PC-9 (cell line): ENCODE measurements at regions not wholly inside any gene's neighbourhood (a gene's known extent, or its start where the extent isn't known, plus 50 kb on each side); places are given as distances from the start of the nearest gene placed in this dataset.

ENCODE experiments used
- BruUV-seq: library from RNA; stranded (reverse); fragments of 400-500 nt; replicated peaks from 2 replicates; lab custom pipeline; 2021; lab: Mats Ljungman, UMichigan
- CTCF ChIA-PET: fragments of 300-600 bp; sonication (Branson Sonifier 250); formaldehyde crosslinking; loops from one replicate; lab custom pipeline; 2022; ENCODE audit warnings: antibody characterized with exemption; lab: Charles Lee
- POLR2A ChIA-PET: fragments of 300-600 bp; sonication (Branson Sonifier 250); formaldehyde crosslinking; loops from one replicate; lab custom pipeline; 2022; ENCODE audit warnings: antibody characterized with exemption; ENCODE audit not compliant: unreplicated experiment; lab: Charles Lee
- DNase-seq, 2 experiments: peaks; one replicate each; pipeline versions ENCODE4 v3.0.0 to v3.0.0-alpha.2; 2015 to 2022; ENCODE audit warnings: mixed read lengths in 1 of 2
- H2AFZ ChIP-seq: fragments of 200-600 bp; sonication (generic); 2 replicates; pipeline ENCODE4 v1.8.1; 2017; ENCODE audit warnings: antibody characterized with exemption
- H3F3A ChIP-seq: fragments of 200-600 bp; sonication (generic); 2 replicates; pipeline ENCODE4 v1.8.1; 2017; ENCODE audit warnings: antibody characterized with exemption, mild to moderate bottlenecking, low read depth; ENCODE audit not compliant: insufficient read depth
- H3K27ac ChIP-seq: fragments of 200-600 bp; sonication (generic); 2 replicates; pipeline ENCODE4 v1.6.1; 2016; ENCODE audit warnings: mixed run types
- H3K27me3 ChIP-seq: fragments of 200-600 bp; sonication (generic); 2 replicates; pipeline ENCODE4 v1.6.1; 2016; ENCODE audit warnings: low read depth, mixed run types; ENCODE audit not compliant: insufficient read depth
- H3K36me3 ChIP-seq: fragments of 200-600 bp; sonication (generic); 2 replicates; pipeline ENCODE4 v1.6.1; 2016; ENCODE audit warnings: low read depth, mixed run types
- H3K4me1 ChIP-seq: fragments of 200-600 bp; sonication (generic); replicated peaks from 2 replicates; pipeline ENCODE4 v1.6.1; 2016; ENCODE audit warnings: mixed run types; ENCODE audit not compliant: insufficient read depth
- H3K4me2 ChIP-seq: fragments of 200-600 bp; sonication (generic); 2 replicates; pipeline ENCODE4 v1.6.1; 2017; ENCODE audit warnings: mixed run types
- H3K4me3 ChIP-seq: fragments of 200-600 bp; sonication (generic); 2 replicates; pipeline ENCODE4 v1.6.1; 2016; ENCODE audit warnings: mixed run types
- H3K79me2 ChIP-seq: fragments of 200-600 bp; sonication (generic); 2 replicates; pipeline ENCODE4 v1.6.1; 2017; ENCODE audit warnings: low read depth, mixed run types
- H3K9me2 ChIP-seq: fragments of 200-600 bp; sonication (generic); 2 replicates; pipeline ENCODE4 v1.8.1; 2017; ENCODE audit warnings: mild to moderate bottlenecking; ENCODE audit not compliant: insufficient read depth
- H3K9me3 ChIP-seq: fragments of 200-600 bp; sonication (generic); 2 replicates; pipeline ENCODE4 v1.8.1; 2016; ENCODE audit warnings: low read depth; ENCODE audit not compliant: insufficient read depth
- H4K20me1 ChIP-seq: fragments of 200-600 bp; sonication (generic); 2 replicates; pipeline ENCODE4 v1.8.1; 2017; ENCODE audit not compliant: insufficient read depth
- CTCF ChIP-seq: fragments of 200-600 bp; sonication (generic); conservative IDR thresholded peaks from 2 replicates; pipeline ENCODE4 v1.6.1; 2017; ENCODE audit warnings: mixed run types, antibody characterized with exemption, mild to moderate bottlenecking, moderate library complexity
- EZH2 ChIP-seq: fragments of 200-600 bp; sonication (generic); IDR thresholded peaks from 2 replicates; pipeline ENCODE4 v1.8.0; 2017; ENCODE audit warnings: antibody characterized with exemption, low read depth
- intact Hi-C: fragments of 100-400 bp; cut with micrococcal nuclease; formaldehyde crosslinking; loops from one replicate; pipeline ENCODE4 v1.10.0; 2022; ENCODE audit not compliant: unreplicated experiment

DNA sequence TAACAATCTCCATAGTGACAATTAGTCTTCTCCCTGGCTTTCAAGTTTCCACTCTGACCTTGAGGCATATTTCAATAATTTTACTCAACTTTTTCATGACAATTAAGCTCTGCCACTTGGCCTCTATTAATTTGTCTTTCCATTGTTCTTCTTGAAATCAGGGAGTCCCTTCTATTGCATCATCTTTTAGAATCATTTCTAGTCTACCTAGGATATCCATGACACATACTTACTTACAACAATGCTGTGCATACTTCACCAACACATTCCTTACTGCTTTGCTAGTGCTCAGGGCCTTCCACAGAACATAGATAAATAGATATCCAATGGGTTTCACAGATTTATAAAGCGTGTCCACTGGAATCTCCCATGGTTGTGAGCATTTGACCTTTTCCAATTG is 331.5 kb upstream of the LRP1B start:
- ChIA-PET CTCF (no interaction called here), POLR2A (no interaction called here)
- Histone ChIP-seq H3K9me2 (no peaks in the 10 kb centered on the region), H3K79me2 (no peaks in the 10 kb centered on the region), H3K4me3 (no peak overlapping the region), H3K36me3 (no peaks in the 10 kb centered on the region), H3K4me1 (no peaks in the 10 kb centered on the region), H3K27ac (no peak overlapping the region), H3K4me2 (no peak overlapping the region), H3K27me3 (no peaks in the 10 kb centered on the region), H2AFZ (no peak overlapping the region; the same call in 1 of the 2 replicates), H3K9me3 (no peaks in the 10 kb centered on the region), H3F3A (no peaks in the 10 kb centered on the region), H4K20me1 (no peaks in the 10 kb centered on the region)
- TF ChIP-seq EZH2 (no peak), CTCF (no peak)
- no TSS peak for BruUV-seq
- intact Hi-C loops, result no loop called here
- no peak for DNase-seq

- Histone ChIP-seq H4K20me1 (no peaks in the 10 kb centered on the region), H3F3A (no peaks in the 10 kb centered on the region), H3K27ac (no peak overlapping the region), H3K9me3 (no peaks in the 10 kb centered on the region), H2AFZ (no peak overlapping the region), H3K9me2 (no peaks in the 10 kb centered on the region), H3K27me3 (no peaks in the 10 kb centered on the region), H3K4me2 (no peak overlapping the region), H3K4me1 (no peaks in the 10 kb centered on the region), H3K4me3 (no peak overlapping the region), H3K36me3 (no peaks in the 10 kb centered on the region), H3K79me2 (no peaks in the 10 kb centered on the region)
- TF ChIP-seq CTCF (no peak), EZH2 (no peak)
- intact Hi-C loops, result no loop called here
- no TSS peak for BruUV-seq
- ChIA-PET POLR2A (no interaction called here), CTCF (no interaction called here)
- DNase-seq, result no peak
These were observed 314.8 kb upstream of the LRP1B start for GRCh38 chr2:142445551-142446072.

GRCh38 chr2:142445023-142445422 is 314.2 kb upstream of the LRP1B start:
- TF ChIP-seq EZH2, result no peak
- no peak for DNase-seq
- no peaks in the 10 kb centered on the region for H3K9me2 ChIP-seq
- no peaks in the 10 kb centered on the region for H3F3A ChIP-seq
- no peak overlapping the region for H3K27ac ChIP-seq
- no peaks in the 10 kb centered on the region for H3K9me3 ChIP-seq
- no peak overlapping the region for H3K4me2 ChIP-seq
- intact Hi-C loops, result no loop called here
- H4K20me1 ChIP-seq, result no peaks in the 10 kb centered on the region
- no peak overlapping the region for H3K4me3 ChIP-seq
- ChIA-PET CTCF (no interaction called here), POLR2A (no interaction called here)
- no peak overlapping the region for H2AFZ ChIP-seq
- no peaks in the 10 kb centered on the region for H3K79me2 ChIP-seq
- no peaks in the 10 kb centered on the region for H3K4me1 ChIP-seq
- no peaks in the 10 kb centered on the region for H3K27me3 ChIP-seq
- BruUV-seq, result no TSS peak
- H3K36me3 ChIP-seq, result no peaks in the 10 kb centered on the region

GRCh38 chr2:142435847-142436246 is 305.0 kb upstream of the LRP1B start:
- no peaks in the 10 kb centered on the region for H4K20me1 ChIP-seq
- H3K4me3 ChIP-seq, result no peak overlapping the region
- no peaks in the 10 kb centered on the region for H3K4me1 ChIP-seq
- BruUV-seq, result no TSS peak
- CTCF ChIA-PET, result no interaction called here
- no peaks in the 10 kb centered on the region for H3K9me2 ChIP-seq
- no peaks in the 10 kb centered on the region for H3K27me3 ChIP-seq
- H3F3A ChIP-seq, result no peaks in the 10 kb centered on the region
- H3K36me3 ChIP-seq, result no peaks in the 10 kb centered on the region
- DNase-seq, result no peak
- intact Hi-C loops, result no loop called here
- H3K79me2 ChIP-seq, result no peaks in the 10 kb centered on the region
- TF ChIP-seq CTCF (no peak), EZH2 (no peak)
- no peaks in the 10 kb centered on the region for H3K9me3 ChIP-seq
- H3K27ac ChIP-seq, result no peak overlapping the region
- POLR2A ChIA-PET, result interaction anchor here (0.7 kb wide), 1 partner anchor 26 kb away, joined by 4 read pairs; no protein-coding TSS in a partner anchor
- H2AFZ ChIP-seq, result no peak overlapping the region
- H3K4me2 ChIP-seq, result no peak overlapping the region
